ENCODE measurements at regions not wholly inside any gene's neighbourhood (a gene's known extent, or its start where the extent isn't known, plus 50 kb on each side); places are given as distances from the start of the nearest gene placed in this dataset.
A peak's percentile ranks its signal among the peaks of the same experiment; 100 is the strongest.

DNA sequence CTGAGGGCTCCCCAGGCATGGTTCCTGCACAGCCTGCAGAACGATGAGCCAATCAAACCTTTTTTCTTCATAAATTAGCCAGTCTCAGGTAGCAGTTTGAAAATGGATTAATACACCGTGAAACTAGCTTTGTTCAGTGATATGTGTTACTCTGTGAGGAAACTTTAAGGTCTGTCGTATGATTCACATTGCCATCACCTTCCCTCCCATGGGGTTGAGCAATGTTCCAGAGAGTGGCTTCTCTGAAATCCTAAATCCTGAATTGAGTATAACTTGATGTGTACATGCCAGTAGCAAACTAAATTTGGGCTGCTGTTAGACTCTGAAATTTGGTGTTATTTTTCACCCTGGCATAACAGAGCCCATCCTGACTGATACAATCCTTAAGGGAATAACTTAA is 866.4 kb upstream of the C9orf72 start:
- no peak for DNase-seq
- intact Hi-C loops (cut with micrococcal nuclease): no loop called here
- H3K9me3 Mint-ChIP-seq: peaks cover 0 to 14% (median 7%) of the 10 kb centered on the region in 8 donors
- Histone ChIP-seq H3K4me1 (ENCODE audit: insufficient read depth, low read length) (no peaks in the 10 kb centered on the region), H3K27ac (ENCODE audit: low read depth, low read length) (no peak overlapping the region), H3K4me3 (ENCODE audit: low read length in 2 of 2) (no peak overlapping the region), H3K36me3 (ENCODE audit: insufficient read depth, low read length) (no peaks in the 10 kb centered on the region), H3K27me3 (ENCODE audit: insufficient read depth, low read length) (no peaks in the 10 kb centered on the region), H3K9me3 (ENCODE audit: control insufficient read depth in 1 of 2, low read length in 2 of 2) (no peaks in the 10 kb centered on the region)
- H3K27me3 Mint-ChIP-seq: no peaks in the 10 kb centered on the region
- no peak overlapping the region for H3K27ac Mint-ChIP-seq
- H3K4me1 Mint-ChIP-seq: no peaks in the 10 kb centered on the region
- POLR2A ChIA-PET (ENCODE audit: partially characterized antibody): no interaction called here
- H3K4me3 Mint-ChIP-seq: no peak overlapping the region
- H3K36me3 Mint-ChIP-seq: no peaks in the 10 kb centered on the region
- CTCF ChIA-PET (ENCODE audit: partially characterized antibody): no interaction called here

DNA sequence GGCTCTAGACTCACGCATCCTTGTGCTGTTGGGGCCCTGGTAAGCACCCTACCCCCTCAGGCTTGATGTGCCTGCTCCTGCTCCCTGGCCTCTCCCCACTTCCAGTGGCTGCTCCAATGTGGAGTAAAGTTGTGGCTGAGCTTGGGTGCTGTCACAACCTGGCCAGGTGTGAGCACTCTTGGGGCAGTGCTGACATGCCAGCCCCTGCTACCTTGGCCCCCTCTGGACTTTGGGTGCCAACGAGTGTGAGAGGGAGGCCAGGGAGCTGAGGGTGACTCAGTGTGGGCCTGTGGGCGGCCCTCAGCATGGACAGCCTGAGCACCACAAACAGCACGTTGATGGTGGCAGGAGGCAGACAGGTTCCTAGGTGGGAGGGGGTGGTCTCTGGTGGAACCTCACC is 870.2 kb upstream of the C9orf72 start:
- H3K4me3 Mint-ChIP-seq: no peak overlapping the region
- intact Hi-C loops (cut with micrococcal nuclease): no loop called here
- Histone ChIP-seq H3K36me3 (ENCODE audit: insufficient read depth, low read length) (no peaks in the 10 kb centered on the region), H3K4me1 (ENCODE audit: insufficient read depth, low read length) (no peaks in the 10 kb centered on the region), H3K9me3 (ENCODE audit: control insufficient read depth in 1 of 2, low read length in 2 of 2) (no peaks in the 10 kb centered on the region), H3K27ac (ENCODE audit: low read depth, low read length) (no peak overlapping the region), H3K27me3 (ENCODE audit: insufficient read depth, low read length) (no peaks in the 10 kb centered on the region), H3K4me3 (ENCODE audit: low read length in 2 of 2) (no peak overlapping the region)
- no peaks in the 10 kb centered on the region for H3K36me3 Mint-ChIP-seq
- no peak overlapping the region for H3K27ac Mint-ChIP-seq
- H3K9me3 Mint-ChIP-seq: peaks cover 1 to 12% (median 6%) of the 10 kb centered on the region in 8 donors
- DNase-seq: no peak
- ChIA-PET POLR2A (ENCODE audit: partially characterized antibody) (no interaction called here), CTCF (ENCODE audit: partially characterized antibody) (no interaction called here)
- no peaks in the 10 kb centered on the region for H3K27me3 Mint-ChIP-seq
- no peaks in the 10 kb centered on the region for H3K4me1 Mint-ChIP-seq

DNA sequence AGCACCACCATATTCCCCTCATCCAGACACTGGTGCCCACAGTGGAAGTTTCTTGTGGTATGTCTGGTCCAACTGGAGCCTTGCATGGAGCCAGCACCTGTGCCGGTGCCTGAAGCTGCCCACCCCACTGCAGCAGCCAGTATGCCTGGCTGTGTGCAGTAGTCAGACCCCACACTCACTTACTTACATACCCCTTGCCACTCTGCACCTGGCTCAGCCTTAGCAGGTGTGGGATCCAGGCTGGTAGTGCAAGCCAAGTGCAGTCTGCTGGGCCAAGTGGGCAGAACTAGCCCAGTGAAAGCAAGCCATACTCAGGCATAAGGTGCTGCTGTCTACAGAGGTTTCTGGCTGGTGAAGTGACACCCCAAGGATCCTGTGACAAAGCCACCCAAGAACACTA is 871.4 kb upstream of the C9orf72 start:
- Mint-ChIP-seq H3K27me3 (no peaks in the 10 kb centered on the region), H3K36me3 (no peaks in the 10 kb centered on the region), H3K4me1 (no peaks in the 10 kb centered on the region), H3K4me3 (no peak overlapping the region), H3K27ac (no peak overlapping the region), H3K9me3 (peaks cover 3 to 12% (median 7%) of the 10 kb centered on the region in 8 donors)
- Histone ChIP-seq H3K36me3 (ENCODE audit: insufficient read depth, low read length) (no peaks in the 10 kb centered on the region), H3K27ac (ENCODE audit: low read depth, low read length) (no peak overlapping the region), H3K27me3 (ENCODE audit: insufficient read depth, low read length) (no peaks in the 10 kb centered on the region), H3K9me3 (ENCODE audit: control insufficient read depth in 1 of 2, low read length in 2 of 2) (no peaks in the 10 kb centered on the region), H3K4me3 (ENCODE audit: low read length in 2 of 2) (no peak overlapping the region), H3K4me1 (ENCODE audit: insufficient read depth, low read length) (no peaks in the 10 kb centered on the region)
- intact Hi-C loops (cut with micrococcal nuclease): no loop called here
- no peak for DNase-seq
- POLR2A ChIA-PET (ENCODE audit: partially characterized antibody): no interaction called here
- CTCF ChIA-PET (ENCODE audit: partially characterized antibody): no interaction called here

DNA sequence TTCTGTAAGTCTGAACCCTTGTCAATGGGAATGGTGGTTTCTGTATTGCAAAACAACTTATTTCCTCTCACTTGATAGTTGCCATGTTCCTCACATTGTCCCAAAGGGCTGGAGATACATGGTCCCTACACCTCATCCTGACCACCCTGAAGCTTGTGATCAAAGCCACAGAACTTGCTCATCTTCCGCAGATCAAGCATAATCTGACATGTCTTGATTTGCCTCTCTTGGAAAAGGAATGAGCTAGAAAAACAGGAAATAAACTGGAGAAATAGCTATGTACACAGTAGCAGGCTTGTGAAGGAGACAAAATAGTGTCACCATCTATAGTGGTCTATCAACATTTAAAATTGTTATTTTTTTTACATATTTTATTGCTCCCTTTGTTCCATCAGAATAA is 871.9 kb upstream of the C9orf72 start:
- H3K4me3 Mint-ChIP-seq: no peak overlapping the region
- H3K9me3 Mint-ChIP-seq: peaks cover 3 to 12% (median 7%) of the 10 kb centered on the region in 8 donors
- Histone ChIP-seq H3K27me3 (ENCODE audit: insufficient read depth, low read length) (no peaks in the 10 kb centered on the region), H3K4me3 (ENCODE audit: low read length in 2 of 2) (no peak overlapping the region), H3K4me1 (ENCODE audit: insufficient read depth, low read length) (no peaks in the 10 kb centered on the region), H3K36me3 (ENCODE audit: insufficient read depth, low read length) (no peaks in the 10 kb centered on the region), H3K27ac (ENCODE audit: low read depth, low read length) (no peak overlapping the region), H3K9me3 (ENCODE audit: control insufficient read depth in 1 of 2, low read length in 2 of 2) (no peaks in the 10 kb centered on the region)
- H3K27ac Mint-ChIP-seq: no peak overlapping the region
- DNase-seq: no peak
- ChIA-PET POLR2A (ENCODE audit: partially characterized antibody) (no interaction called here), CTCF (ENCODE audit: partially characterized antibody) (no interaction called here)
- no peaks in the 10 kb centered on the region for H3K4me1 Mint-ChIP-seq
- intact Hi-C loops (cut with micrococcal nuclease): no loop called here
- H3K36me3 Mint-ChIP-seq: no peaks in the 10 kb centered on the region
- no peaks in the 10 kb centered on the region for H3K27me3 Mint-ChIP-seq

DNA sequence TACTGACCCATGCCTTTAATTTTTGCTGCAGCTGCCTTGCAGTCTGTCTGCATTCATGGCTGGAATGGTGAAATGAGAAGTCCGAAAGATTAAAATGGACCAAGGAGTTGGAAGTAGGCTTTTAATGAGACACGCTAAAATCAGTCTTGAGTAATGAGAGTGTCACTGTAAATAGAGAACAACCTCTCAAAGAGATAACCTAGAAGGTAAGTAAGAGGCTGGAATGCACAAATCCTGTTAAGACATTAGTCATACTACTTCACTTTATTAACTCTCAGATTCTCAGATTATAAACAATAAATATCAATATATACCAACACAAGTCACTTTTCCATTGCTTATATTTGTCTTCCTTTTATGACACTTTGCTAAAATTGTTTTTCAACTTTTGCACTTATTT is 880.6 kb upstream of the C9orf72 start:
- DNase-seq: no peak
- no peak overlapping the region for H3K4me3 ChIP-seq (ENCODE audit: low read length in 2 of 2)
- intact Hi-C loops (cut with micrococcal nuclease): no loop called here
- no peaks in the 10 kb centered on the region for H3K36me3 ChIP-seq (ENCODE audit: insufficient read depth, low read length)
- ChIA-PET POLR2A (ENCODE audit: partially characterized antibody) (no interaction called here), CTCF (ENCODE audit: partially characterized antibody) (no interaction called here)
- Mint-ChIP-seq H3K27me3 (no peaks in the 10 kb centered on the region), H3K9me3 (peaks cover 0 to 10% (median 0%) of the 10 kb centered on the region in 8 donors), H3K4me3 (no peak overlapping the region), H3K4me1 (no peaks in the 10 kb centered on the region), H3K27ac (no peak overlapping the region), H3K36me3 (no peaks in the 10 kb centered on the region)
- H3K27me3 ChIP-seq (ENCODE audit: insufficient read depth, low read length): no peaks in the 10 kb centered on the region
- H3K27ac ChIP-seq (ENCODE audit: low read depth, low read length): no peak overlapping the region
- H3K4me1 ChIP-seq (ENCODE audit: insufficient read depth, low read length): no peaks in the 10 kb centered on the region
- H3K9me3 ChIP-seq (ENCODE audit: control insufficient read depth in 1 of 2, low read length in 2 of 2): no peaks in the 10 kb centered on the region

DNA sequence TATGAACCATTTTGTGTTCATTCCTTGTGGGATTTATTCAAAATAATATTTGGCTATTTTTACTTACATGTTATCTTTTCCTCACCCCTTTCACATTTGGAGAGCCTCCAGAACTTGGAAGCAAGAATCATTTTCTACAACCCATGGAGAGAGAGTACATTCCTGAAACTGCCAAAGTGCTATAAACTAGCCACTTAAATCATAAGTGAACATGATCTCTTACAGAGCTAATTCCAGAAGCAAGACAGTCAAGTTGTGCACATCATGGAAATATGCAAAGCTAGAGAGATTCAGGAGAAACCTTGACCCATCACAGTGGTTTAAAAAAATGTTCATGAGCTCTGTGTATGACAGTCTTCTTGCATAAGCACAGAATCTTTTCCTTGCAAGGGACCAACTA is 883.6 kb upstream of the C9orf72 start:
- no peak overlapping the region for H3K27ac ChIP-seq (ENCODE audit: low read depth, low read length)
- H3K9me3 Mint-ChIP-seq: peaks cover 0 to 11% (median 0%) of the 10 kb centered on the region in 8 donors
- no peaks in the 10 kb centered on the region for H3K36me3 Mint-ChIP-seq
- H3K27me3 ChIP-seq (ENCODE audit: insufficient read depth, low read length): no peaks in the 10 kb centered on the region
- ChIA-PET CTCF (ENCODE audit: partially characterized antibody) (no interaction called here), POLR2A (ENCODE audit: partially characterized antibody) (no interaction called here)
- no peak overlapping the region for H3K4me3 Mint-ChIP-seq
- H3K4me1 Mint-ChIP-seq: no peaks in the 10 kb centered on the region
- no peak overlapping the region for H3K27ac Mint-ChIP-seq
- no peak overlapping the region for H3K4me3 ChIP-seq (ENCODE audit: low read length in 2 of 2)
- H3K27me3 Mint-ChIP-seq: no peaks in the 10 kb centered on the region
- no peaks in the 10 kb centered on the region for H3K4me1 ChIP-seq (ENCODE audit: insufficient read depth, low read length)
- H3K36me3 ChIP-seq (ENCODE audit: insufficient read depth, low read length): no peaks in the 10 kb centered on the region
- H3K9me3 ChIP-seq (ENCODE audit: control insufficient read depth in 1 of 2, low read length in 2 of 2): no peaks in the 10 kb centered on the region
- no peak for DNase-seq
- intact Hi-C loops (cut with micrococcal nuclease): no loop called here

DNA sequence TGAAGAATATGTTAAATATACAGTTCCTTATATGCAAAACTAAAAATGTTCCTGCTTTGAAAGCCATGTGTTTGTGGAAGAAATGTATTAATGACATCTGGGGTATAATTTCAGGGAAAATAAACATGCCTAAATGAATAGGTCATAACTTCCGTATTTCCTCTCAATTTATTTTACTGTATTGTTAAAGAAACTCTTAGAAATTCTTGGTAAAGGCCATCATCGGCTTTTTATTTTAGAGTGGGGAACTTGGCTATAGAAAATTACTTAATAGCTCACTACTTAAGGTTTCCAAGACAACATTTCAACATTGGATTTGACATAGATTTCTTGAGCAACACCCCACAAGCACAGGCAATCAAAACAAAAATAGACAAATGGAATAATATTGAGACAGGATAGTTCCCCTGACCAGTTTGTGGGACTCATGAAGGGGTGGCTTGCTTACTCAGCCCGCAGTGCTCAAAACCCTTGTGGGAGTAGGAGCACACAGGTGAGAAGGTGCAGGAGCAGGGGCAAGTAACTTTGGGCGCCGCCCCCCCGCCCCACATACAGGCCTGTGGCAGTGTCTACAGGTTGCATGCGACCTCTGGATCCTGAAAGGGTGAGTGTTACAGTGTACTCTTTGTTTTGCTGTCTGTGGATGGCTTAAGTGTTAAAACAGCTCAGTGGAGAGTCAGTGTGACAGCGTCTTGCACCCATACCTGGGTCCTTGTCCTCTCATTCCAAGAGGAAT is 891.4 kb upstream of the C9orf72 start:
- Mint-ChIP-seq H3K27me3 (no peaks in the 10 kb centered on the region), H3K4me1 (no peaks in the 10 kb centered on the region), H3K36me3 (no peaks in the 10 kb centered on the region), H3K27ac (peak overlapping the region in 1 of 7 donors; percentile 48), H3K4me3 (no peak overlapping the region), H3K9me3 (peaks cover 0 to 23% (median 10%) of the 10 kb centered on the region in 8 donors)
- H3K27me3 ChIP-seq (ENCODE audit: insufficient read depth, low read length): no peaks in the 10 kb centered on the region
- no peak overlapping the region for H3K4me3 ChIP-seq (ENCODE audit: low read length in 2 of 2)
- ChIA-PET POLR2A (ENCODE audit: partially characterized antibody) (no interaction called here), CTCF (ENCODE audit: partially characterized antibody) (no interaction called here)
- peaks cover 0 to 8% of the 10 kb centered on the region in 2 donors for H3K9me3 ChIP-seq (ENCODE audit: control insufficient read depth in 1 of 2, low read length in 2 of 2)
- intact Hi-C loops (cut with micrococcal nuclease): no loop called here
- DNase-seq: no peak
- H3K4me1 ChIP-seq (ENCODE audit: insufficient read depth, low read length): no peaks in the 10 kb centered on the region
- no peaks in the 10 kb centered on the region for H3K36me3 ChIP-seq (ENCODE audit: insufficient read depth, low read length)
- no peak overlapping the region for H3K27ac ChIP-seq (ENCODE audit: low read depth, low read length)

DNA sequence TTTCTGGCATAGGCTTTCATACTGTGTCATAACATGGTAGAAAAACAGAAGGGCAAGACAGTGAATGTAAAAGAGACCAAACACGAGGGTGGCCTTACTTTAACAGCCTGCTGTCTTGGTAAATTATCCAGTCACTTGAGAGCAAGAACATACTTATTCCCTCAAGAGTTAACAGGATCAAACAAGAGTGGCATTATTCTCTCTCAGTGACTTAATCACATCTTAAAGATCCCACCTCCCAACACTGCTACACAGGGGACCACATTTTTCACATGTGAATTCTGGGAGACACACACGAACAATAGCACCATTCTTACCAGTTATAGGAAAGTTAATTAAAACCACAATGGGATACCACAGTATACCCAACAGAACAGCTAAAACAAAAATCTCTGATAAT is 898.0 kb upstream of the C9orf72 start:
- Histone ChIP-seq H3K36me3 (ENCODE audit: insufficient read depth, low read length) (no peaks in the 10 kb centered on the region), H3K27me3 (ENCODE audit: insufficient read depth, low read length) (no peaks in the 10 kb centered on the region), H3K27ac (ENCODE audit: low read depth, low read length) (no peak overlapping the region), H3K4me1 (ENCODE audit: insufficient read depth, low read length) (no peaks in the 10 kb centered on the region), H3K4me3 (ENCODE audit: low read length in 2 of 2) (no peak overlapping the region), H3K9me3 (ENCODE audit: control insufficient read depth in 1 of 2, low read length in 2 of 2) (peaks cover 0 to 8% of the 10 kb centered on the region in 2 donors)
- intact Hi-C loops (cut with micrococcal nuclease): no loop called here
- no peaks in the 10 kb centered on the region for H3K27me3 Mint-ChIP-seq
- DNase-seq: no peak
- no peak overlapping the region for H3K4me3 Mint-ChIP-seq
- H3K36me3 Mint-ChIP-seq: no peaks in the 10 kb centered on the region
- no peaks in the 10 kb centered on the region for H3K4me1 Mint-ChIP-seq
- ChIA-PET POLR2A (ENCODE audit: partially characterized antibody) (no interaction called here), CTCF (ENCODE audit: partially characterized antibody) (no interaction called here)
- H3K9me3 Mint-ChIP-seq: peaks cover 2 to 20% (median 4%) of the 10 kb centered on the region in 8 donors
- no peak overlapping the region for H3K27ac Mint-ChIP-seq

Data from CD4-positive, alpha-beta memory T cell (primary cell).